K562 (cell line): ENCODE measurements at regions not wholly inside any gene's neighbourhood (a gene's known extent, or its start where the extent isn't known, plus 50 kb on each side); places are given as distances from the start of the nearest gene placed in this dataset.

Experiments
- ARID1B ChIP-seq: fragments of 450-650 bp; IDR thresholded peaks from 2 replicates; pipeline ENCODE4 v1.6.1; 2016; ENCODE audit warnings: antibody characterized with exemption, mild to moderate bottlenecking, inconsistent platforms
- BCL6 ChIP-seq: fragments of 250-450 bp; sonication (Bioruptor Pico); IDR thresholded peaks from 2 replicates; pipeline ENCODE4 v1.4.0; 2020
- CAMTA2 ChIP-seq: fragments of 250-450 bp; sonication (Bioruptor Pico); conservative IDR thresholded peaks from 2 replicates; pipeline ENCODE4 v1.5.1; 2022
- CBFB ChIP-seq: sonication (generic); formaldehyde crosslinking; IDR thresholded peaks from 2 replicates; pipeline ENCODE4 v1.4.0; 2020; ENCODE audit warnings: mild to moderate bottlenecking, missing genetic modification reagents
- EGR1 ChIP-seq: fragments of 450-650 bp; conservative IDR thresholded peaks from 2 replicates; pipeline ENCODE4 v1.6.1; 2017; ENCODE audit warnings: mild to moderate bottlenecking
- FOSL1 ChIP-seq: fragments of 200-800 bp; sonication (Bioruptor generic); conservative IDR thresholded peaks from 2 replicates; pipeline ENCODE4 v1.6.1; 2016; ENCODE audit warnings: missing genetic modification characterization, missing compliant biosample characterization
- FOXK2 ChIP-seq, 2 experiments: fragments of 450-650 bp; IDR thresholded peaks in 1 of 2; conservative IDR thresholded peaks in 1 of 2; 2 replicates each; pipeline ENCODE4 v1.6.1; 2016; ENCODE audit warnings: low read depth in 2 of 2, mild to moderate bottlenecking in 1 of 2
- HNRNPLL ChIP-seq: fragments of 200-400 bp; formaldehyde crosslinking; IDR thresholded peaks from 2 replicates; pipeline ENCODE4 v1.6.1; 2017; ENCODE audit warnings: low read length, low read depth, mild to moderate bottlenecking; ENCODE audit not compliant: poor library complexity, severe bottlenecking
- HOXB6 ChIP-seq: fragments of 250-450 bp; sonication (Bioruptor Pico); IDR thresholded peaks from 2 replicates; pipeline ENCODE4 v1.5.1; 2022; ENCODE audit warnings: mild to moderate bottlenecking, borderline replicate concordance
- KAT8 ChIP-seq: fragments of 450-650 bp; IDR thresholded peaks from 2 replicates; pipeline ENCODE4 v1.6.1; 2016; ENCODE audit warnings: low read depth, mild to moderate bottlenecking
- MTA1 ChIP-seq: fragments of 450-650 bp; IDR thresholded peaks from 2 replicates; pipeline ENCODE4 v1.6.1; 2017; ENCODE audit warnings: borderline replicate concordance
- NFXL1 ChIP-seq: fragments of 450-650 bp; formaldehyde crosslinking; IDR thresholded peaks from 2 replicates; pipeline ENCODE4 v1.4.0; 2021; ENCODE audit warnings: mild to moderate bottlenecking
- NFYB ChIP-seq: IDR thresholded peaks from 2 replicates; pipeline ENCODE4 v1.6.1; 2011; ENCODE audit warnings: mild to moderate bottlenecking, moderate library complexity; ENCODE audit not compliant: insufficient read length; ENCODE audit errors: extremely low read depth
- PHF20 ChIP-seq: fragments of 450-650 bp; IDR thresholded peaks from 2 replicates; pipeline ENCODE4 v1.6.1; 2018; ENCODE audit not compliant: partially characterized antibody
- PML ChIP-seq: IDR thresholded peaks from 2 replicates; pipeline ENCODE4 v1.6.1; 2012; ENCODE audit warnings: low read length, inconsistent platforms
- SAFB ChIP-seq: fragments of 200-400 bp; formaldehyde crosslinking; IDR thresholded peaks from 2 replicates; pipeline ENCODE4 v1.6.1; 2017; ENCODE audit warnings: low read depth, low read length, borderline replicate concordance
- SMAD4 ChIP-seq: fragments of 250-450 bp; sonication (Bioruptor Pico); conservative IDR thresholded peaks from 2 replicates; pipeline ENCODE4 v1.8.0; 2021; ENCODE audit warnings: inconsistent platforms, mild to moderate bottlenecking, moderate library complexity
- SRSF7 ChIP-seq: fragments of 200-400 bp; formaldehyde crosslinking; optimal IDR thresholded peaks from 2 replicates; pipeline ENCODE3; 2017; ENCODE audit warnings: mild to moderate bottlenecking, low read depth, low read length
- ZNF212 ChIP-seq: fragments of 450-650 bp; formaldehyde crosslinking; IDR thresholded peaks from 2 replicates; pipeline ENCODE4 v1.4.0; 2020; ENCODE audit warnings: mild to moderate bottlenecking
- ZNF263 ChIP-seq: sonication (generic); formaldehyde crosslinking; IDR thresholded peaks from 2 replicates; pipeline ENCODE4 v1.8.0; 2022; ENCODE audit warnings: mild to moderate bottlenecking, missing genetic modification reagents, borderline replicate concordance
- ZNF311 ChIP-seq: fragments of 250-450 bp; sonication (Bioruptor Pico); IDR thresholded peaks from 2 replicates; pipeline ENCODE4 v1.4.0; 2020; ENCODE audit warnings: mild to moderate bottlenecking, moderate library complexity
- ZNF75A ChIP-seq: fragments of 450-650 bp; formaldehyde crosslinking; IDR thresholded peaks from 2 replicates; pipeline ENCODE4 v1.4.0; 2020; ENCODE audit warnings: mild to moderate bottlenecking
- TF ChIP-seq, protein P1 (sequence below): IDR thresholded peaks from 2 replicates; pipeline ENCODE4 v1.6.1; 2014; ENCODE audit warnings: antibody characterized with exemption
- TF ChIP-seq, protein P2 (sequence below): fragments of 250-450 bp; sonication (Bioruptor Pico); IDR thresholded peaks from 2 replicates; pipeline ENCODE4 v1.5.1; 2021; ENCODE audit warnings: mild to moderate bottlenecking
- TF ChIP-seq, protein P3 (sequence below): fragments of 250-450 bp; sonication (Bioruptor Pico); IDR thresholded peaks from 2 replicates; pipeline ENCODE4 v1.8.0; 2021; ENCODE audit warnings: borderline replicate concordance, mild to moderate bottlenecking, moderate library complexity; ENCODE audit not compliant: poor library complexity, severe bottlenecking
- TF ChIP-seq, protein P4 (sequence below): fragments of 250-450 bp; sonication (Bioruptor Pico); IDR thresholded peaks from 2 replicates; pipeline ENCODE4 v1.8.0; 2022; ENCODE audit warnings: inconsistent platforms

DNA sequence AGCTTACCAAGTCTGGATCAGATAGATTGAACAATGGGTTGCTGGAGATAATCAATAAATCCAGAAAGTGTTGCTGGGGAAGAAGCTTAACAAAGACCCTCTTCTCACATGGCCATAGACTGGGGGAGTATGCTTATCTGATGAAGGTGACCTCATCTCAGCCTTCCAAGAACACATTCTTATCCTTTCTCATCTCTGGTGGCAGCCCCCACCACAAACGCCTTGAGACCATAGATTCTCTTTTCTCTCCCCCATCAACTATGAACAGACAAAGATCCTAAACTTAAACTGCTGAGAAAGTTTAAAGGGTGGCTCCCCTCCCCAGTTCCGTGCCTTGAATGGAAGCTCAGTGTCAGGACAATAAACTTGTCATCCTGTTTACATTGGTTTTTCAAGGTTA lies 428.7 kb upstream of the TRIB2 start (continued):
- peak; percentile 70 for TF ChIP-seq SMAD4 (CRISPR knock-in tag)
- TF ChIP-seq NFXL1 (CRISPR knock-in tag) = no peak
- TF ChIP-seq, protein P1, sequence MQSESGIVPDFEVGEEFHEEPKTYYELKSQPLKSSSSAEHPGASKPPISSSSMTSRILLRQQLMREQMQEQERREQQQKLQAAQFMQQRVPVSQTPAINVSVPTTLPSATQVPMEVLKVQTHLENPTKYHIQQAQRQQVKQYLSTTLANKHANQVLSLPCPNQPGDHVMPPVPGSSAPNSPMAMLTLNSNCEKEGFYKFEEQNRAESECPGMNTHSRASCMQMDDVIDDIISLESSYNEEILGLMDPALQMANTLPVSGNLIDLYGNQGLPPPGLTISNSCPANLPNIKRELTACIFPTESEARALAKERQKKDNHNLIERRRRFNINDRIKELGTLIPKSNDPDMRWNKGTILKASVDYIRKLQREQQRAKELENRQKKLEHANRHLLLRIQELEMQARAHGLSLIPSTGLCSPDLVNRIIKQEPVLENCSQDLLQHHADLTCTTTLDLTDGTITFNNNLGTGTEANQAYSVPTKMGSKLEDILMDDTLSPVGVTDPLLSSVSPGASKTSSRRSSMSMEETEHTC = no peak
- no peak for TF ChIP-seq ZNF75A (CRISPR knock-in tag)
- peak in 1 of 2 experiments; percentile 18; a peak in 1 of 4 replicates for TF ChIP-seq FOXK2 (conservative IDR thresholded peaks at IDR 0.05 in 1 of 2, IDR thresholded peaks at IDR 0.05 in 1 of 2; ENCODE audit: low read depth in 2 of 2)
- TF ChIP-seq, protein P2, sequence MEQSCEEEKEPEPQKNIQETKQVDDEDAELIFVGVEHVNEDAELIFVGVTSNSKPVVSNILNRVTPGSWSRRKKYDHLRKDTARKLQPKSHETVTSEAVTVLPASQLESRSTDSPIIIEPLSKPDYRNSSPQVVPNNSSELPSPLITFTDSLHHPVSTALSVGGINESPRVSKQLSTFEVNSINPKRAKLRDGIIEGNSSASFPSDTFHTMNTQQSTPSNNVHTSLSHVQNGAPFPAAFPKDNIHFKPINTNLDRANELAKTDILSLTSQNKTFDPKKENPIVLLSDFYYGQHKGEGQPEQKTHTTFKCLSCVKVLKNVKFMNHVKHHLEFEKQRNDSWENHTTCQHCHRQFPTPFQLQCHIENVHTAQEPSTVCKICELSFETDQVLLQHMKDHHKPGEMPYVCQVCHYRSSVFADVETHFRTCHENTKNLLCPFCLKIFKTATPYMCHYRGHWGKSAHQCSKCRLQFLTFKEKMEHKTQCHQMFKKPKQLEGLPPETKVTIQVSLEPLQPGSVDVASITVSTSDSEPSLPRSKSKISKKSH (CRISPR knock-in tag) = no peak
- TF ChIP-seq ZNF263 (CRISPR knock-in tag) = no peak
- no peak for TF ChIP-seq HNRNPLL
- TF ChIP-seq CBFB = no peak
- TF ChIP-seq, protein P3, sequence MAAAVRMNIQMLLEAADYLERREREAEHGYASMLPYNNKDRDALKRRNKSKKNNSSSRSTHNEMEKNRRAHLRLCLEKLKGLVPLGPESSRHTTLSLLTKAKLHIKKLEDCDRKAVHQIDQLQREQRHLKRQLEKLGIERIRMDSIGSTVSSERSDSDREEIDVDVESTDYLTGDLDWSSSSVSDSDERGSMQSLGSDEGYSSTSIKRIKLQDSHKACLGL (CRISPR knock-in tag) = no peak
- TF ChIP-seq HOXB6 (CRISPR knock-in tag) = no peak
- no peak for TF ChIP-seq CAMTA2
- no peak for TF ChIP-seq ZNF311 (CRISPR knock-in tag)
- no peak for TF ChIP-seq NFYB
- TF ChIP-seq, protein P4, sequence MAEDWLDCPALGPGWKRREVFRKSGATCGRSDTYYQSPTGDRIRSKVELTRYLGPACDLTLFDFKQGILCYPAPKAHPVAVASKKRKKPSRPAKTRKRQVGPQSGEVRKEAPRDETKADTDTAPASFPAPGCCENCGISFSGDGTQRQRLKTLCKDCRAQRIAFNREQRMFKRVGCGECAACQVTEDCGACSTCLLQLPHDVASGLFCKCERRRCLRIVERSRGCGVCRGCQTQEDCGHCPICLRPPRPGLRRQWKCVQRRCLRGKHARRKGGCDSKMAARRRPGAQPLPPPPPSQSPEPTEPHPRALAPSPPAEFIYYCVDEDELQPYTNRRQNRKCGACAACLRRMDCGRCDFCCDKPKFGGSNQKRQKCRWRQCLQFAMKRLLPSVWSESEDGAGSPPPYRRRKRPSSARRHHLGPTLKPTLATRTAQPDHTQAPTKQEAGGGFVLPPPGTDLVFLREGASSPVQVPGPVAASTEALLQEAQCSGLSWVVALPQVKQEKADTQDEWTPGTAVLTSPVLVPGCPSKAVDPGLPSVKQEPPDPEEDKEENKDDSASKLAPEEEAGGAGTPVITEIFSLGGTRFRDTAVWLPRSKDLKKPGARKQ (CRISPR knock-in tag) = no peak
- TF ChIP-seq SRSF7 = no peak
- peak; percentile 56; the same call in 1 of the 2 replicates for TF ChIP-seq FOSL1 (tag)
- TF ChIP-seq PHF20 = no peak
- TF ChIP-seq ZNF212 = no peak
- no peak for TF ChIP-seq EGR1
- TF ChIP-seq ARID1B = peak; percentile 90
- TF ChIP-seq KAT8 = no peak
- TF ChIP-seq SAFB = no peak
- TF ChIP-seq BCL6 (CRISPR knock-in tag) = no peak
- peak; percentile 61; the same call in 1 of the 2 replicates for TF ChIP-seq PML
- peak; percentile 42; the same call in 1 of the 2 replicates for TF ChIP-seq MTA1
